GM23338 (cell line): ENCODE measurements at regions not wholly inside any gene's neighbourhood (a gene's known extent, or its start where the extent isn't known, plus 50 kb on each side); places are given as distances from the start of the nearest gene placed in this dataset.

Experiments used
- ATAC-seq: fragments of 200-7000 bp; cut with Tn5 transposase; 3 replicates; pipeline ENCODE4 v1.9.1; 2020
- DNase-seq: peaks from one replicate; pipeline ENCODE4 v3.0.0-alpha.2; 2015; ENCODE audit warnings: low spot score
- H2AFZ ChIP-seq: fragments of 200-600 bp; sonication (generic); 2 replicates; pipeline ENCODE4 v1.8.0; 2016; ENCODE audit warnings: antibody characterized with exemption, mild to moderate bottlenecking, moderate library complexity
- H3F3A ChIP-seq: fragments of 200-600 bp; sonication (generic); replicated peaks from 2 replicates; pipeline ENCODE4 v1.8.0; 2017; ENCODE audit warnings: antibody characterized with exemption, mixed run types, low read depth
- H3K27ac ChIP-seq: fragments of 200-600 bp; sonication (generic); 2 replicates; pipeline ENCODE4 v1.6.1; 2016; ENCODE audit warnings: low read depth
- H3K27me3 ChIP-seq: fragments of 200-600 bp; sonication (generic); 2 replicates; pipeline ENCODE4 v1.8.0; 2016; ENCODE audit warnings: mild to moderate bottlenecking, mixed run types, moderate library complexity; ENCODE audit not compliant: insufficient read depth
- H3K36me3 ChIP-seq: fragments of 200-600 bp; sonication (generic); 2 replicates; pipeline ENCODE4 v1.8.0; 2016; ENCODE audit warnings: mild to moderate bottlenecking; ENCODE audit not compliant: insufficient read depth
- H3K4me1 ChIP-seq: fragments of 200-600 bp; sonication (generic); 2 replicates; pipeline ENCODE4 v1.8.0; 2016; ENCODE audit warnings: mild to moderate bottlenecking, moderate library complexity; ENCODE audit not compliant: insufficient read depth
- H3K4me2 ChIP-seq: fragments of 200-600 bp; sonication (generic); 2 replicates; pipeline ENCODE4 v1.7.1; 2017; ENCODE audit warnings: mixed run types
- H3K4me3 ChIP-seq: fragments of 200-600 bp; sonication (generic); 2 replicates; pipeline ENCODE4 v1.6.1; 2016; ENCODE audit warnings: mixed run types
- H3K79me2 ChIP-seq: fragments of 200-600 bp; sonication (generic); replicated peaks from 2 replicates; pipeline ENCODE4 v1.8.0; 2017; ENCODE audit warnings: mild to moderate bottlenecking; ENCODE audit not compliant: insufficient read depth
- H3K9me2 ChIP-seq: fragments of 200-600 bp; sonication (generic); 2 replicates; pipeline ENCODE4 v1.8.0; 2017; ENCODE audit not compliant: insufficient read depth
- H4K20me1 ChIP-seq: fragments of 200-600 bp; sonication (generic); replicated peaks from 2 replicates; pipeline ENCODE4 v1.8.0; 2017; ENCODE audit warnings: mild to moderate bottlenecking; ENCODE audit not compliant: insufficient read depth
- H3K27ac Mint-ChIP-seq: 2 replicates; pipeline ENCODE4 v1.8.0; 2020; ENCODE audit warnings: inconsistent platforms, mild to moderate bottlenecking, moderate library complexity, mixed read lengths
- H3K27me3 Mint-ChIP-seq: 3 replicates; pipeline ENCODE4 v1.8.0; 2022; ENCODE audit warnings: low read depth, mild to moderate bottlenecking, moderate library complexity, mixed read lengths, inconsistent platforms; ENCODE audit not compliant: insufficient read depth, poor library complexity
- H3K36me3 Mint-ChIP-seq: 3 replicates; pipeline ENCODE4 v1.8.0; 2021; ENCODE audit warnings: low read depth, mild to moderate bottlenecking, inconsistent platforms, moderate library complexity, mixed read lengths
- H3K4me1 Mint-ChIP-seq: 3 replicates; pipeline ENCODE4 v1.8.0; 2020; ENCODE audit warnings: mild to moderate bottlenecking, inconsistent platforms, mixed read lengths
- H3K4me3 Mint-ChIP-seq: 3 replicates; pipeline ENCODE4 v1.8.0; 2021; ENCODE audit warnings: moderate library complexity, mild to moderate bottlenecking, inconsistent platforms, mixed read lengths
- H3K9me3 Mint-ChIP-seq: 3 replicates; pipeline ENCODE4 v1.8.0; 2020; ENCODE audit warnings: moderate library complexity, mild to moderate bottlenecking, inconsistent platforms, mixed read lengths
- CREB1 ChIP-seq: fragments of 250-450 bp; sonication (Bioruptor Pico); IDR thresholded peaks from 2 replicates; pipeline ENCODE4 v1.5.0; 2020; ENCODE audit warnings: low read depth, mild to moderate bottlenecking, moderate library complexity
- EZH2phosphoT487 ChIP-seq: fragments of 200-600 bp; sonication (generic); IDR thresholded peaks from one replicate; pipeline ENCODE4 v1.8.1; 2018; ENCODE audit warnings: antibody characterized with exemption; ENCODE audit not compliant: unreplicated experiment
- JUNB ChIP-seq: IDR thresholded peaks from one replicate; pipeline ENCODE4 v1.6.1; 2016; ENCODE audit warnings: antibody characterized with exemption; ENCODE audit not compliant: unreplicated experiment
- NANOG ChIP-seq: IDR thresholded peaks from 2 replicates; pipeline ENCODE4 v1.6.1; 2016; ENCODE audit warnings: antibody characterized with exemption, borderline replicate concordance
- POLR2AphosphoS5 ChIP-seq: IDR thresholded peaks from 2 replicates; pipeline ENCODE4 v1.6.1; 2016; ENCODE audit warnings: antibody characterized with exemption, low read depth
- STAT1 ChIP-seq: IDR thresholded peaks from one replicate; pipeline ENCODE4 v1.6.1; 2016; ENCODE audit warnings: antibody characterized with exemption; ENCODE audit not compliant: unreplicated experiment
- ZNF331 ChIP-seq: fragments of 250-450 bp; sonication (Bioruptor Pico); IDR thresholded peaks from 2 replicates; pipeline ENCODE4 v1.5.0; 2020; ENCODE audit warnings: low read depth, mild to moderate bottlenecking, moderate library complexity
- TF ChIP-seq, protein P1 (sequence below): IDR thresholded peaks from 2 replicates; pipeline ENCODE4 v1.6.1; 2016; ENCODE audit warnings: antibody characterized with exemption
- TF ChIP-seq, protein P2 (sequence below): fragments of 250-450 bp; sonication (Bioruptor Pico); IDR thresholded peaks from 2 replicates; pipeline ENCODE4 v1.5.0; 2020; ENCODE audit warnings: mild to moderate bottlenecking, moderate library complexity

DNA sequence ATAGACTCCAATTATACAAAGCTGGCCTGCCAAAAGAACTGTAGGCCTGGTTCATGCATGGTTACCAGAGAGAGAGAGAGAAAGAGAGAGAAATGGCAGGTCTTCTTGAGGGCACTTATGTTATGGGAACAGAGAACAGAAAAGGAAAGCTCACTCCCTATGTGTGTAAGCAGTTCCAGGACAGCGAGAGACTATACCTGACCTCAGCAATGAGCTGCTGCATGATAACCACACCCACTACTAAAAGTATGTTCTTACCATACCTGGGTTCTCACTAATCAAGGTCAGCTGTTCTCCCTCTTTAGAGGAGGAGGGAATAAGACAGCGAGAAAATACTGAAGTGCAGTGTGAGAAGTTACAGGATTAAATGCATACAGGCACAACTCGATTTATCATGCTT, 583.3 kb downstream of the GBA3 start (continued):
- TF ChIP-seq, protein P1, sequence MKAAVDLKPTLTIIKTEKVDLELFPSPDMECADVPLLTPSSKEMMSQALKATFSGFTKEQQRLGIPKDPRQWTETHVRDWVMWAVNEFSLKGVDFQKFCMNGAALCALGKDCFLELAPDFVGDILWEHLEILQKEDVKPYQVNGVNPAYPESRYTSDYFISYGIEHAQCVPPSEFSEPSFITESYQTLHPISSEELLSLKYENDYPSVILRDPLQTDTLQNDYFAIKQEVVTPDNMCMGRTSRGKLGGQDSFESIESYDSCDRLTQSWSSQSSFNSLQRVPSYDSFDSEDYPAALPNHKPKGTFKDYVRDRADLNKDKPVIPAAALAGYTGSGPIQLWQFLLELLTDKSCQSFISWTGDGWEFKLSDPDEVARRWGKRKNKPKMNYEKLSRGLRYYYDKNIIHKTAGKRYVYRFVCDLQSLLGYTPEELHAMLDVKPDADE: no peak

DNA sequence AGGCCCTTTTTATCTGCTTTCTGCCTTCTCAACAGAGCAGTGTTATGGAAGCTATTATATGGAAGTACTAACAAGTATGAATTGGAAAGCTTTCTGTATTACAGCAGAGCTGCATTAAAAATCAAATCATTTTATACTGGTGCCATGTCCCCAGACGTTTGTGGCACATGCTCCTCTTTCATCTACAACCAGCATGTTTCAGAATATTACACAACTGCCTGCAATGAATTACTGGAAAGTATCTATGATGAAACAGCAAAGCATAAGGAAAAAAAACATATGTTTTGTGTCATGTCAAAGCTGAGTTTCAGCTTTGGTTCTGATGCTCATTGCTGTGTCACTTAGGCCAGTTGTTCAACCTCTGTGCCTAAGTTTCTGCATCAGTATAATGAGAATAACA, 576.8 kb downstream of the GBA3 start:
- H3K36me3 Mint-ChIP-seq: no peaks in the 10 kb centered on the region
- H3K4me3 Mint-ChIP-seq: no peak overlapping the region
- no peak for ATAC-seq
- Histone ChIP-seq H4K20me1 (no peaks in the 10 kb centered on the region), H3K36me3 (no peaks in the 10 kb centered on the region), H3K27ac (no peak overlapping the region), H3F3A (no peaks in the 10 kb centered on the region), H3K79me2 (no peaks in the 10 kb centered on the region), H2AFZ (0 out of 2 replicates have a peak overlapping the region, but pooled peaks have one; percentile 19), H3K4me1 (peaks cover 19% of the 10 kb centered on the region; the same call in 1 of the 2 replicates), H3K27me3 (no peaks in the 10 kb centered on the region), H3K9me2 (peaks cover 7% of the 10 kb centered on the region; the same call in 1 of the 2 replicates), H3K4me2 (no peak overlapping the region), H3K4me3 (no peak overlapping the region)
- no peak for DNase-seq
- H3K4me1 Mint-ChIP-seq: peaks cover 14% of the 10 kb centered on the region
- H3K27ac Mint-ChIP-seq: no peak overlapping the region
- no peaks in the 10 kb centered on the region for H3K9me3 Mint-ChIP-seq
- TF ChIP-seq STAT1 (no peak), POLR2AphosphoS5 (no peak), NANOG (no peak), JUNB (no peak)
- TF ChIP-seq, protein P1: no peak
- peaks cover 2% of the 10 kb centered on the region for H3K27me3 Mint-ChIP-seq

DNA sequence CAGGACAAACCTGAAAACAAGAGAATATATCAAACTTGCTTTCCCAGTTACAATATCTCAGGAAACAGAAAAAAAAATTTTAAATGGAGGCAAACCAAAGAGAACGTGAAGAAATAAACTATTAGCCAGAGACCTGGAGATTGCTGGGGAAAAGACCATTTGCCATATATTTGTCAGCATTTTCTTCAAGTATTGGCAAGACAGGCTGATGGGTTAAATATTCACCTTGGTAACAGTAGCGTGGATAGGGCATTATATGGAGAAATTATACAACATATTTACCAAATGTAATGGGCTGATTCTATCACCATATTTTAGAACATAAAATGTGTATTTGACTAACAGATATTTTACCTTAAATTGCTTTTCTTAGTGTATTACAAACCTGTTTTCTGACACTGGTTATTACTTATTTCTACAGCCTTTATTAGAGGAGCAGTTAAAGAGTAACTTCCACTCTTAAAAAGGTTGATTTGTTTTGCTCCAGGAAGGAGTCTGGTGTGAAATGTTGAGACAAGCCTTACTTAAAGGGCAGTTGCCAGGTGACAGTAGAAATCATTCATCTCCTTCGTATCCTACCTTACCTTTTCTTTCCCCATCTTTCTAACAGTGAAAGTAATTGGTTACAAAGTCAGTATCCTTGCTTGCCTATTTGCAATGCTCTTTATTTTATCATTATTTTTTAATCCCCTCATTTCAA, 575.5 kb downstream of the GBA3 start:
- H3K36me3 Mint-ChIP-seq: no peaks in the 10 kb centered on the region
- TF ChIP-seq, protein P1: no peak
- no peak for TF ChIP-seq ZNF331 (CRISPR knock-in tag)
- no peak for TF ChIP-seq EZH2phosphoT487
- TF ChIP-seq, protein P2, sequence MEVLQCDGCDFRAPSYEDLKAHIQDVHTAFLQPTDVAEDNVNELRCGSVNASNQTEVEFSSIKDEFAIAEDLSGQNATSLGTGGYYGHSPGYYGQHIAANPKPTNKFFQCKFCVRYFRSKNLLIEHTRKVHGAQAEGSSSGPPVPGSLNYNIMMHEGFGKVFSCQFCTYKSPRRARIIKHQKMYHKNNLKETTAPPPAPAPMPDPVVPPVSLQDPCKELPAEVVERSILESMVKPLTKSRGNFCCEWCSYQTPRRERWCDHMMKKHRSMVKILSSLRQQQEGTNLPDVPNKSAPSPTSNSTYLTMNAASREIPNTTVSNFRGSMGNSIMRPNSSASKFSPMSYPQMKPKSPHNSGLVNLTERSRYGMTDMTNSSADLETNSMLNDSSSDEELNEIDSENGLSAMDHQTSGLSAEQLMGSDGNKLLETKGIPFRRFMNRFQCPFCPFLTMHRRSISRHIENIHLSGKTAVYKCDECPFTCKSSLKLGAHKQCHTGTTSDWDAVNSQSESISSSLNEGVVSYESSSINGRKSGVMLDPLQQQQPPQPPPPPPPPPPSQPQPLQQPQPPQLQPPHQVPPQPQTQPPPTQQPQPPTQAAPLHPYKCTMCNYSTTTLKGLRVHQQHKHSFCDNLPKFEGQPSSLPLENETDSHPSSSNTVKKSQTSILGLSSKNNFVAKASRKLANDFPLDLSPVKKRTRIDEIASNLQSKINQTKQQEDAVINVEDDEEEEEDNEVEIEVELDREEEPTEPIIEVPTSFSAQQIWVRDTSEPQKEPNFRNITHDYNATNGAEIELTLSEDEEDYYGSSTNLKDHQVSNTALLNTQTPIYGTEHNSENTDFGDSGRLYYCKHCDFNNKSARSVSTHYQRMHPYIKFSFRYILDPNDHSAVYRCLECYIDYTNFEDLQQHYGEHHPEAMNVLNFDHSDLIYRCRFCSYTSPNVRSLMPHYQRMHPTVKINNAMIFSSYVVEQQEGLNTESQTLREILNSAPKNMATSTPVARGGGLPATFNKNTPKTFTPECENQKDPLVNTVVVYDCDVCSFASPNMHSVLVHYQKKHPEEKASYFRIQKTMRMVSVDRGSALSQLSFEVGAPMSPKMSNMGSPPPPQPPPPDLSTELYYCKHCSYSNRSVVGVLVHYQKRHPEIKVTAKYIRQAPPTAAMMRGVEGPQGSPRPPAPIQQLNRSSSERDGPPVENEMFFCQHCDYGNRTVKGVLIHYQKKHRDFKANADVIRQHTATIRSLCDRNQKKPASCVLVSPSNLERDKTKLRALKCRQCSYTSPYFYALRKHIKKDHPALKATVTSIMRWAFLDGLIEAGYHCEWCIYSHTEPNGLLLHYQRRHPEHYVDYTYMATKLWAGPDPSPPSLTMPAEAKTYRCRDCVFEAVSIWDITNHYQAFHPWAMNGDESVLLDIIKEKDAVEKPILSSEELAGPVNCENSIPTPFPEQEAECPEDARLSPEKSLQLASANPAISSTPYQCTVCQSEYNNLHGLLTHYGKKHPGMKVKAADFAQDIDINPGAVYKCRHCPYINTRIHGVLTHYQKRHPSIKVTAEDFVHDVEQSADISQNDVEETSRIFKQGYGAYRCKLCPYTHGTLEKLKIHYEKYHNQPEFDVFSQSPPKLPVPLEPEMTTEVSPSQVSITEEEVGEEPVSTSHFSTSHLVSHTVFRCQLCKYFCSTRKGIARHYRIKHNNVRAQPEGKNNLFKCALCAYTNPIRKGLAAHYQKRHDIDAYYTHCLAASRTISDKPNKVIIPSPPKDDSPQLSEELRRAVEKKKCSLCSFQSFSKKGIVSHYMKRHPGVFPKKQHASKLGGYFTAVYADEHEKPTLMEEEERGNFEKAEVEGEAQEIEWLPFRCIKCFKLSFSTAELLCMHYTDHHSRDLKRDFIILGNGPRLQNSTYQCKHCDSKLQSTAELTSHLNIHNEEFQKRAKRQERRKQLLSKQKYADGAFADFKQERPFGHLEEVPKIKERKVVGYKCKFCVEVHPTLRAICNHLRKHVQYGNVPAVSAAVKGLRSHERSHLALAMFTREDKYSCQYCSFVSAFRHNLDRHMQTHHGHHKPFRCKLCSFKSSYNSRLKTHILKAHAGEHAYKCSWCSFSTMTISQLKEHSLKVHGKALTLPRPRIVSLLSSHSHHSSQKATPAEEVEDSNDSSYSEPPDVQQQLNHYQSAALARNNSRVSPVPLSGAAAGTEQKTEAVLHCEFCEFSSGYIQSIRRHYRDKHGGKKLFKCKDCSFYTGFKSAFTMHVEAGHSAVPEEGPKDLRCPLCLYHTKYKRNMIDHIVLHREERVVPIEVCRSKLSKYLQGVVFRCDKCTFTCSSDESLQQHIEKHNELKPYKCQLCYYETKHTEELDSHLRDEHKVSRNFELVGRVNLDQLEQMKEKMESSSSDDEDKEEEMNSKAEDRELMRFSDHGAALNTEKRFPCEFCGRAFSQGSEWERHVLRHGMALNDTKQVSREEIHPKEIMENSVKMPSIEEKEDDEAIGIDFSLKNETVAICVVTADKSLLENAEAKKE (CRISPR knock-in tag): no peak
- no peak for TF ChIP-seq JUNB
- TF ChIP-seq NANOG: no peak
- no peak for TF ChIP-seq CREB1 (CRISPR knock-in tag)

More for the DNA sequence above, 575.5 kb downstream of the GBA3 start:
- no peaks in the 10 kb centered on the region for H3K9me3 Mint-ChIP-seq
- peaks cover 2% of the 10 kb centered on the region for H3K27me3 Mint-ChIP-seq
- no peaks in the 10 kb centered on the region for H3K79me2 ChIP-seq
- no peak overlapping the region for H3K4me2 ChIP-seq
- H2AFZ ChIP-seq: no peak overlapping the region
- H3K27ac ChIP-seq: no peak overlapping the region
- no peak overlapping the region; the same call in 1 of the 2 replicates for H3K27ac Mint-ChIP-seq
- no peaks in the 10 kb centered on the region for H3K27me3 ChIP-seq
- H3F3A ChIP-seq: no peaks in the 10 kb centered on the region
- H3K4me3 Mint-ChIP-seq: no peak overlapping the region
- peaks cover 14% of the 10 kb centered on the region for H3K4me1 Mint-ChIP-seq
- no peak for ATAC-seq
- peaks cover 19% of the 10 kb centered on the region; the same call in 1 of the 2 replicates for H3K4me1 ChIP-seq
- no peak for DNase-seq
- no peaks in the 10 kb centered on the region for H4K20me1 ChIP-seq
- no peaks in the 10 kb centered on the region for H3K9me2 ChIP-seq
- H3K36me3 ChIP-seq: no peaks in the 10 kb centered on the region
- no peak overlapping the region for H3K4me3 ChIP-seq
